PFSK-1 (cell line): ENCODE measurements at regions not wholly inside any gene's neighbourhood (a gene's known extent, or its start where the extent isn't known, plus 50 kb on each side); places are given as distances from the start of the nearest gene placed in this dataset.

Source experiments
- POLR2AphosphoS5 ChIP-seq: IDR thresholded peaks from 2 replicates; pipeline ENCODE4 v1.6.1; 2012; ENCODE audit warnings: low read depth, mild to moderate bottlenecking, control low read depth, low read length, moderate library complexity
- SIN3A ChIP-seq: IDR thresholded peaks from 2 replicates; pipeline ENCODE4 v1.6.1; 2012; ENCODE audit warnings: mild to moderate bottlenecking, low read length, moderate library complexity, borderline replicate concordance; ENCODE audit not compliant: insufficient read depth
- TAF1 ChIP-seq: IDR thresholded peaks from 2 replicates; pipeline ENCODE4 v1.6.1; 2012; ENCODE audit warnings: low read length, control low read depth, borderline replicate concordance; ENCODE audit not compliant: insufficient read depth
- TF ChIP-seq, protein P1 (sequence below), 2 experiments: IDR thresholded peaks; 2 replicates each; pipeline versions ENCODE4 v1.6.1 to v1.8.0; 2011 to 2012; ENCODE audit warnings: low read depth in 2 of 2, low read length in 2 of 2, control low read depth in 1 of 2, inconsistent platforms in 1 of 2, mild to moderate bottlenecking in 1 of 2, moderate library complexity in 1 of 2; ENCODE audit not compliant: insufficient read depth in 1 of 2

DNA sequence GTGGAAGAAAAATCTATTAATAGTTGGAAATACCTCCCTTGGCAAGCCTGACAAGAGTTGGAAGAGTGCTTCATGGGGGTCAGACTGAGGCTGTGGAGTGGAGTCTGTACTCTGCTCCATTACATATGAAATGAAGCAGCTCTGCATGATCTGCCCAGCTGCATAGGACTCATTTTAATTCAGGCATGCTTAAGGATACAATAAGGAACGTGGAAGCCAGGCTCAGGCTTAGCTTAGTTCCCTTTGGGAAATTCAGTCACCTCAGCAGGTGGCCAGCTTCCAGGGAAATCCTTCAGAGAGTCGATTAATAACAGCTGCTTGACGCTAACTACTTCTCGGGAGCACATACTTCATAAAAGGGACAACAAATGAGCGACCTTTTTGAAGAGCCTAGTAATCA is 1672.9 kb upstream of the WWC1 start:
- TF ChIP-seq SIN3A: no peak
- no peak for TF ChIP-seq TAF1
- TF ChIP-seq, protein P1, sequence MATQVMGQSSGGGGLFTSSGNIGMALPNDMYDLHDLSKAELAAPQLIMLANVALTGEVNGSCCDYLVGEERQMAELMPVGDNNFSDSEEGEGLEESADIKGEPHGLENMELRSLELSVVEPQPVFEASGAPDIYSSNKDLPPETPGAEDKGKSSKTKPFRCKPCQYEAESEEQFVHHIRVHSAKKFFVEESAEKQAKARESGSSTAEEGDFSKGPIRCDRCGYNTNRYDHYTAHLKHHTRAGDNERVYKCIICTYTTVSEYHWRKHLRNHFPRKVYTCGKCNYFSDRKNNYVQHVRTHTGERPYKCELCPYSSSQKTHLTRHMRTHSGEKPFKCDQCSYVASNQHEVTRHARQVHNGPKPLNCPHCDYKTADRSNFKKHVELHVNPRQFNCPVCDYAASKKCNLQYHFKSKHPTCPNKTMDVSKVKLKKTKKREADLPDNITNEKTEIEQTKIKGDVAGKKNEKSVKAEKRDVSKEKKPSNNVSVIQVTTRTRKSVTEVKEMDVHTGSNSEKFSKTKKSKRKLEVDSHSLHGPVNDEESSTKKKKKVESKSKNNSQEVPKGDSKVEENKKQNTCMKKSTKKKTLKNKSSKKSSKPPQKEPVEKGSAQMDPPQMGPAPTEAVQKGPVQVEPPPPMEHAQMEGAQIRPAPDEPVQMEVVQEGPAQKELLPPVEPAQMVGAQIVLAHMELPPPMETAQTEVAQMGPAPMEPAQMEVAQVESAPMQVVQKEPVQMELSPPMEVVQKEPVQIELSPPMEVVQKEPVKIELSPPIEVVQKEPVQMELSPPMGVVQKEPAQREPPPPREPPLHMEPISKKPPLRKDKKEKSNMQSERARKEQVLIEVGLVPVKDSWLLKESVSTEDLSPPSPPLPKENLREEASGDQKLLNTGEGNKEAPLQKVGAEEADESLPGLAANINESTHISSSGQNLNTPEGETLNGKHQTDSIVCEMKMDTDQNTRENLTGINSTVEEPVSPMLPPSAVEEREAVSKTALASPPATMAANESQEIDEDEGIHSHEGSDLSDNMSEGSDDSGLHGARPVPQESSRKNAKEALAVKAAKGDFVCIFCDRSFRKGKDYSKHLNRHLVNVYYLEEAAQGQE (IDR thresholded peaks at IDR 0.05; ENCODE audit: insufficient read depth in 1 of 2, low read depth in 2 of 2, low read length in 2 of 2): no peak
- TF ChIP-seq POLR2AphosphoS5: no peak
